ENCODE measurements at regions not wholly inside any gene's neighbourhood (a gene's known extent, or its start where the extent isn't known, plus 50 kb on each side); places are given as distances from the start of the nearest gene placed in this dataset.

DNA sequence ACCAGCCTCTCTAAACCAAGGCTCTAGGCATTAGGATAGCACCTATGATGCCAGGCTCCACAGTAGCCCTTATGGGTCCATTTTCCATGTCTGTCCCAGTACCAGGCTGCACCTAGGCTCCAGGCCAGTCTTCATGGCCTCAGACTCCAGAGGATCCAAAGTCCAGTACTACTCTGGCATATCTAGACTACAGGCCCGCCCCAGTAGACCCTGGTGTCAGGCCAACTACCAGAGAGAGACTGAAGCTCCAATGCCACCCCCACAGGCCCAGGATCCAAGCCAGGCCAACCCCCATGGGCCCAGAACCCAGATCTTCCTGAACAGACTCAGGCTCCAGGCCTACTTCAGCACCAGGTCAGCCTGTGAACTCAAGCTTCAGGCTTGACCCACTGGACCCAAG is 287.0 kb downstream of the KCNC2 start:
- H3K27me3 Mint-ChIP-seq (ENCODE audit: low read depth), result no peaks in the 10 kb centered on the region
- H3K4me3 Mint-ChIP-seq, result no peak overlapping the region
- no peaks in the 10 kb centered on the region for H3K36me3 Mint-ChIP-seq (ENCODE audit: insufficient read depth)
- no peaks in the 10 kb centered on the region for H3K4me1 Mint-ChIP-seq (ENCODE audit: low read depth)
- DNase-seq (no peak), ATAC-seq (no peak)
- H3K9me3 Mint-ChIP-seq, result peaks cover 15% of the 10 kb centered on the region

DNA sequence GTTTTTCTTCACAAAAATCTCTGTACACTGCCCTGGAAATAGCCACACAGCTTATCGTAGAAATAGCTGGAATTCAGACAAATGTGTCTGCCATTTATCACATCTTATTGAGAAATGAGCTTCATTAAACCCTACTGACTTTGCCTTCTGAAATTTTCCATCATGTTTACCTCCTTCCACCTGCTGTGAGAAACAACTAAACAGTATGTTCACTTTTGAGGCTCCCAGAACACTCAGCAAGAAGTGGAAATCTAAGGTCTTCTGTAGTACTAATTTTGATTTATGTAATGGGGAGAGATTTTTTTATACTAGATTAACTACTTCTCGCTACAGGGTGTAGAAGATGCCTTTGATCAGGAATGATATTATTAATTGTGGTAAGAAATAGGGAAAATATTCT is 268.0 kb downstream of the KCNC2 start:
- H3K4me3 Mint-ChIP-seq, result no peak overlapping the region
- DNase-seq (no peak), ATAC-seq (no peak)
- no peaks in the 10 kb centered on the region for H3K9me3 Mint-ChIP-seq
- no peaks in the 10 kb centered on the region for H3K36me3 Mint-ChIP-seq (ENCODE audit: insufficient read depth)
- H3K27me3 Mint-ChIP-seq (ENCODE audit: low read depth), result no peaks in the 10 kb centered on the region
- H3K4me1 Mint-ChIP-seq (ENCODE audit: low read depth), result peaks cover 18% of the 10 kb centered on the region

DNA sequence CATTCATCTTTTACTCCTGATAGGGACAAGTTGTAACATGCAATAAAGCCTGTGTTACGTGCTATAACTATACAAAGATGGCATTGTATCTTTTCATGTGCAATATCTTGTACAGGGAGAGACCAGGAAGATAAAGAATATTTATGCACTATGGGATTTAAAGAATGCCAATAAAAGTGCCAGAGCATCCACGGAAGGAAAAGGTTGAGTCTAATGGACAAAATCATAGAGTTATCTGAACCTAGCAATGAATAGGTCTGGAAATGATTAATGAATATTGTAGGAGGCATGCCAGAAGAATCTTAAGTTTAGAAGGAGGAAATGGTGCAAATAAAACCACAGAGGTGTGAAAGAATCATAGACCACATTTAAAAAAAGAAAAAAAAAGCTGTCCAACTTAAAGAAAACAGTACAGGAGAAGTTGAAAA is 263.9 kb downstream of the KCNC2 start:
- DNase-seq, result no peak
- ATAC-seq, result no peak
- Mint-ChIP-seq H3K4me1 (ENCODE audit: low read depth) (peaks cover 18% of the 10 kb centered on the region), H3K4me3 (peak overlapping the region; percentile 11), H3K36me3 (ENCODE audit: insufficient read depth) (no peaks in the 10 kb centered on the region), H3K27me3 (ENCODE audit: low read depth) (no peaks in the 10 kb centered on the region), H3K9me3 (no peaks in the 10 kb centered on the region)

DNA sequence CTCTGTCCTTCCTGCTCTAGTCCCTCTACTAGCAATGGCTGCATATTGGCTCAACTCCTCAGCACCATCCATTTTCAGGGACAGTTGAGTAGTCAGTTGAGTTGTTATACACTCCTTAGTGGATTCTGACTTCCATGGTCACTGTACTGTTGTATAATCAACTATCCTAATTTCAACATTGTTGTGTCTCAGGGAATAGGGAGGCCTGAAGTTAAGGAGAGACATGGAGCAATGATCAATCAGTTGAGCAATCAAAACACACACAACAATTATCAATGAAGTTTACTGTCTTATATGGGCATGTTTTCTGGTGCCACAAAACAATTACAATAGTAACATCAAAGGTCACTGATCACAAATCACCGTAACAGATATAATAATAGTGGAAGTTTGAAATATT is 255.9 kb downstream of the KCNC2 start:
- no peaks in the 10 kb centered on the region for H3K9me3 Mint-ChIP-seq
- DNase-seq (no peak), ATAC-seq (no peak)
- no peaks in the 10 kb centered on the region for H3K27me3 Mint-ChIP-seq (ENCODE audit: low read depth)
- H3K36me3 Mint-ChIP-seq (ENCODE audit: insufficient read depth), result no peaks in the 10 kb centered on the region
- no peaks in the 10 kb centered on the region for H3K4me1 Mint-ChIP-seq (ENCODE audit: low read depth)
- H3K4me3 Mint-ChIP-seq, result no peak overlapping the region

DNA sequence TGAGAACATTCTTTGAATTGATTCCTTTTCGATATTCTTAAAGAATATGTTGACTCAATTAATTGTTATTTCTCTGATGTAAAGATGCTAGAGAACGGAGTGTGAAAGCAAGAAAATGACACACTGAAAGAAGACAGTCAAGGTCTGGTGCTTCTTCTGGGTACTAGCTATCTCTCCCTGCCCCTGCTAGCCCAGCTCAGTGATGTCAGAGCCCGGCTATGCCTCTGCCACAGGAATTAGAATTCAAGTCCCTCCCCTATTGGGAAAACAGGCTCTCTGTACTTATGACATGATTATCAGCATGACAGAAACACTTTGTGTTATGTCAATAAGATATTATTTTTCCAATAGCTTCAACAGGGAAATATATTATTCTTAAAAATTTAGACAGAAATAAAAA is 252.4 kb downstream of the KCNC2 start:
- H3K4me3 Mint-ChIP-seq, result no peak overlapping the region
- no peaks in the 10 kb centered on the region for H3K4me1 Mint-ChIP-seq (ENCODE audit: low read depth)
- no peaks in the 10 kb centered on the region for H3K27me3 Mint-ChIP-seq (ENCODE audit: low read depth)
- ATAC-seq (no peak), DNase-seq (no peak)
- no peaks in the 10 kb centered on the region for H3K36me3 Mint-ChIP-seq (ENCODE audit: insufficient read depth)
- no peaks in the 10 kb centered on the region for H3K9me3 Mint-ChIP-seq

DNA sequence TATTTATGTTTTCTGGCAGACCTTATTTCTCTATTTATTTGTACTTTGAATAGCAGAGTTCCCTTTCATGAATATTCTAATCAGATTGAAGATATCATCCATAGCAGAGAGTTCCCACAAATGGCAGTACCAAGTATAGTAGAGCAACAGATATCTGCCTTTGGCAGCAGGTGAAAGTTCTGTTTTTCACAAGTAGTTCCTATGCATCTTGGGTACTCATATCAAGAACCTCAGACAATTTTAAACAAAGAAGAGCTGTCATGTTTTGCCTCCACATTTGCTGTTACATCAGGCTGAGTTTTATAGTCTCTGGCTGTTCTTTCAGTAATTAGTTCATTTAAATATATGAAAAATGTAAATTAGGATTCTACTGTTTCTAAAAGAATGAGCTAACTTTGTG is 252.0 kb downstream of the KCNC2 start:
- no peak for DNase-seq
- Mint-ChIP-seq H3K27me3 (ENCODE audit: low read depth) (no peaks in the 10 kb centered on the region), H3K9me3 (no peaks in the 10 kb centered on the region), H3K36me3 (ENCODE audit: insufficient read depth) (no peaks in the 10 kb centered on the region), H3K4me1 (ENCODE audit: low read depth) (no peaks in the 10 kb centered on the region), H3K4me3 (no peak overlapping the region)
- ATAC-seq, result no peak

DNA sequence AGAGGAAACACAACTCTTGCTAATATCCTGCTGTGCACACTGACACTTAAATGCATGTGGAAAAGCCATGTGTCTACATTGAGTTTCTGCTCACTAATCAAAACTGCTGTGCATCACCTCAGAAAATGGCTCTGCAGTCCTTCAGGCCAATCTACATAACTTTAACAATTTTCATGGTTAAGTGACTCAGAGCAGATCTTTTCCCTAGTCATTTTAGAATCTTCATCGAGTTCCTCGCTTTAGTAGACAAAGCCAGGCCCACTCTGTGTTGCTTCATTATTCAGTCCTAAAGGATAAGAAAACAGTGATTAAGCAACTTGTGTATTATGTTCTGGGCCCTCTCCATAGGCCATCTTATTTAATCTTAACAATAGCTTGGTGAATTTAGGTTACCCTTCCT is 250.0 kb downstream of the KCNC2 start:
- Mint-ChIP-seq H3K4me3 (no peak overlapping the region), H3K27me3 (ENCODE audit: low read depth) (no peaks in the 10 kb centered on the region), H3K9me3 (no peaks in the 10 kb centered on the region), H3K4me1 (ENCODE audit: low read depth) (no peaks in the 10 kb centered on the region), H3K36me3 (ENCODE audit: insufficient read depth) (no peaks in the 10 kb centered on the region)
- ATAC-seq (no peak), DNase-seq (no peak)

DNA sequence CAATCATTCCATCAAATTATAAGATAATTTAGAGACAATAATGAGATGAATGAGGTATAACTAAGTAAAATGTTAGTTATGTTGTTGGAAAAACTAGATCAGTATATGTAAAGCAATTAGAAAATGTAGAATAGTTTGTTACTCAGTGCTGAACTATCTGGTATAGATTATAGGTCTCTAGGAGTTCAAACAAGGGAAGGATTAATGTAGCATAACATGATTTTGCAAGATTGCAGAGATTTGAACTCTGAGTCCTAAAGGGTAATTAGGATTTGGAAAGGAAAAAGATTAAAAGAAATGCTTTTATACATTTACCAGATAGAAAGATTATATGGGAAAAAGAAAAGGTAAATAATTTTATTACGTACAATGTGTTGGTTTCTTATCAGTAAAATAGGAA is 246.3 kb downstream of the KCNC2 start:
- Mint-ChIP-seq H3K36me3 (ENCODE audit: insufficient read depth) (no peaks in the 10 kb centered on the region), H3K9me3 (no peaks in the 10 kb centered on the region), H3K4me1 (ENCODE audit: low read depth) (no peaks in the 10 kb centered on the region), H3K27me3 (ENCODE audit: low read depth) (no peaks in the 10 kb centered on the region), H3K4me3 (no peak overlapping the region)
- DNase-seq (no peak), ATAC-seq (no peak)

DNA sequence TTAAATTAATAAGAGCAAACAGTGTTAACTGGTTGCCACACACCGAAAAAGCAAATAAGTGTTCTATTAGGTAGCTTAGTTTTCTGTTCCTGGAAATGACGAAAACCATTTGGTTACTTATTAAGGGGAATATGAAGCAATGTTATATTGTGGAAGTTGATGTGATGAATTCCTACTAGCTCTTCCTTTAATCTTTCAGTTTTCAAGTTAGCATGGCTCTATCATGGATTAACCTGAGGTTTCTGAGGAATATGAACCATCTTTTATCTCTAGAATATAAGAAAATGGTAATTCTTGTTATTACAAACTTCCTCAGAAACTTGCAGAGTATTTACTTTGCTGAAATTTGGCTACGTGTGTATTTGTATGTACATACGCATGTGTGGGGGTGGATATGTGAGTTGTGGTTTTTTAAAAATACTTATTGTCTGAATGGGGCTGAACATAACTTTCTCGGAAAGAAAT is 245.7 kb downstream of the KCNC2 start:
- Mint-ChIP-seq H3K9me3 (no peaks in the 10 kb centered on the region), H3K4me1 (ENCODE audit: low read depth) (no peaks in the 10 kb centered on the region), H3K36me3 (ENCODE audit: insufficient read depth) (no peaks in the 10 kb centered on the region), H3K27me3 (ENCODE audit: low read depth) (no peaks in the 10 kb centered on the region), H3K4me3 (no peak overlapping the region)
- no peak for DNase-seq
- ATAC-seq, result no peak

DNA sequence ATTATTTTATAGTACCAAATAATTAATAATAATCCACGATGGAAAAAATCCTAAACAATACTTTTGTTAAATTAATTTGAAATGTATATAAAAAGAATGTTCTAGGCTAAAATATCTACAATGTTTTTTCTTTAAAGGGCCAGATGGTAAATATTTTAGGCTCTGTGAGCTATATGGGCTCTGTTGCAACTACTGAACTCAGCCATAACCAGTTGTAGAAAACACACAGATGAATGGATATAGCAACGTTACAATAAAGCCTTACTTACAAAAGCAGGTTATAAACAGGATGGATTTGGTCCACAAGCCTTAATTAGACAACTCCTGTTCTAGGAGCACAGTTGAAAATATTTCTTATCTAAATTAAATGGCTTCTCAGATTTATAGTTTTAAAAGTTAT is 245.2 kb downstream of the KCNC2 start:
- H3K36me3 Mint-ChIP-seq (ENCODE audit: insufficient read depth), result no peaks in the 10 kb centered on the region
- H3K9me3 Mint-ChIP-seq, result no peaks in the 10 kb centered on the region
- no peak for DNase-seq
- no peak for ATAC-seq
- no peak overlapping the region for H3K4me3 Mint-ChIP-seq
- no peaks in the 10 kb centered on the region for H3K4me1 Mint-ChIP-seq (ENCODE audit: low read depth)
- no peaks in the 10 kb centered on the region for H3K27me3 Mint-ChIP-seq (ENCODE audit: low read depth)

DNA sequence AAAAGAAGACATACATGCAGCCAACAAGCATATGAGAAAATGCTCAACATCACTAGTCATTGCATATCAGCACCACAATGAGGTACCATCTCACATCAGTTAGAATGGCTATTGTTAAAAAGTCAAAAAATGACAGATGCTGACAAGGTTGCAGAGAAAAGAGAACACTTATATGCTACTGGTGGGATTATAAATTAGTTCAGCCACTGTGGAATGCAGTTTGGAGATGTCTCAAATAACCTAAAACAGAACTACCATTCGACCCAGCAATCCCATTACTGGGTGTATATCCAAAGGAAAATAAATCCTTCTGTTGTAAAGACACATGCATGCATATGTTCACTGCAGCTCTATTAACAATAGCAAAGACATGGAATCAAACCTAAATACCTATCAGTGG is 238.4 kb downstream of the KCNC2 start:
- Mint-ChIP-seq H3K9me3 (peaks cover 4% of the 10 kb centered on the region), H3K36me3 (ENCODE audit: insufficient read depth) (no peaks in the 10 kb centered on the region), H3K4me1 (ENCODE audit: low read depth) (no peaks in the 10 kb centered on the region), H3K27me3 (ENCODE audit: low read depth) (no peaks in the 10 kb centered on the region), H3K4me3 (no peak overlapping the region)
- DNase-seq (no peak), ATAC-seq (no peak)

DNA sequence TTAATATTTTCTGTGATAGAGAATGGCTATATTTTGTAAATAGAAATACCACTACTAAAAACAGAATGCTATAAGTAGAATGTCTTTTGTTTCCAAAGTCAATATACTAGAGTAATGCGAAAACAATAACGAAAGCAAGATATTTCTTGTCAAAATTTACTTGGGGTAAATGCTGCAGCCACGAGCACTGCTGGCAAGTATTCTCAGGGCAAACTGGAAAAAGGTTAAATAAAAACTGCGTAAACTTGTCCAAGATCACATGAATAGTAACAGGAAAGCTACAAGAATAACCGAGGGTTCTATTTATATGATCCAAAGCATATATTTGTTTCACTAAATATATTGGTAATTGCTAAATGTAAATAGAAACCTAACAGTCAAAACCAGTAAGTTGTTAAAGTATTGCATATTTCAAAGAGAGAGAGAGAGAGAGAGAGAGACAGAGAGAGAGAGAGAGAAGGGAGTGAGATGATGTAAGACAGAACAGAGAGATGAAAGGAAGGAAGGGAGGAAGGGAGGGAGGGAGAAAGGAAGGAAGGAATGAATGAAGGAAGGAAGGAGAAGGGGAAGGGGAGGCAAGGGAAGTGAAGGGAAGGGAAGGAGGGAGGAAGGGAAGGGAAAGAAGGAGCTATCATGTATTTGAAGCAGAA is 231.7 kb downstream of the KCNC2 start:
- Mint-ChIP-seq H3K27me3 (ENCODE audit: low read depth) (no peaks in the 10 kb centered on the region), H3K4me3 (no peak overlapping the region), H3K36me3 (ENCODE audit: insufficient read depth) (no peaks in the 10 kb centered on the region), H3K9me3 (peaks cover 4% of the 10 kb centered on the region), H3K4me1 (ENCODE audit: low read depth) (no peaks in the 10 kb centered on the region)
- DNase-seq (no peak), ATAC-seq (no peak)

DNA sequence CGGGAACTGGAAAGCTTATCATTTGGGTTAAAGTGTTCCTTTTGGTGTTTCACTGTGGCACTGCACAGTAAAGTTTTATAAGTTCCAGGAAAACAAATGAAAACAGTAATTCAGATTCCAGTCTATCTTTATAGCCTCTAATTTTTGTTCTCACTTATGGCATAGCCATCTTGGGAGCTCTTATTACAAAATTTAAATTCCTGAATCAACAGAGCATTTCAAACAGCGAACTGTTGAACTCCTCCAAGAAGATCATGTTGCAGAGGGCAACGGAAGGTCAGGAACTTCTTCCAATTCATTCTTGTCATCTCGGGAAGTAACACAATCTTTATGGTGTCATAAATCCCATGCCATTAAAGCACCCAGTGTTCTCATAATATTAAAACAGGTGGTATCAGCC is 229.1 kb downstream of the KCNC2 start:
- H3K27me3 Mint-ChIP-seq (ENCODE audit: low read depth), result no peaks in the 10 kb centered on the region
- peaks cover 2% of the 10 kb centered on the region for H3K9me3 Mint-ChIP-seq
- no peak overlapping the region for H3K4me3 Mint-ChIP-seq
- no peaks in the 10 kb centered on the region for H3K4me1 Mint-ChIP-seq (ENCODE audit: low read depth)
- H3K36me3 Mint-ChIP-seq (ENCODE audit: insufficient read depth), result no peaks in the 10 kb centered on the region
- ATAC-seq (no peak), DNase-seq (no peak)

DNA sequence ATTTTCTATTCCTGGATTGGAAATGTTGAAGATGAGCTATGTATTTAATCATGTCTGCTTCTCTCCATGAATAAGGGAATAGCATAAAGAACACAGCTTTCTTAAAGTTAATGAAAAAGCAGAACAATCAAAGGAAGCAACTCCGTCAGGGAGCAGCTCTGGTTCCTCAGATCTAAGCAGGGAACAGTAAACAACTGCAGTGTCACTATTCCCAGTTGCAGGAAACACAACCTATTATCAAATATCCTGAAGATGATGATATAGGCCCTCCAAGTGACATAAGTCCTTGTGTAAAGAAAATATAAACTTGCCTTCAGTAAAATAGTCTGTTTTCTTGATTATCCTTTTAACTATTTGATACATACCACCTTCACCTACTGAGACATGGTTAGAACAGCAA is 228.1 kb downstream of the KCNC2 start:
- ATAC-seq (no peak), DNase-seq (no peak)
- Mint-ChIP-seq H3K27me3 (ENCODE audit: low read depth) (no peaks in the 10 kb centered on the region), H3K4me3 (no peak overlapping the region), H3K36me3 (ENCODE audit: insufficient read depth) (no peaks in the 10 kb centered on the region), H3K9me3 (no peaks in the 10 kb centered on the region), H3K4me1 (ENCODE audit: low read depth) (no peaks in the 10 kb centered on the region)

DNA sequence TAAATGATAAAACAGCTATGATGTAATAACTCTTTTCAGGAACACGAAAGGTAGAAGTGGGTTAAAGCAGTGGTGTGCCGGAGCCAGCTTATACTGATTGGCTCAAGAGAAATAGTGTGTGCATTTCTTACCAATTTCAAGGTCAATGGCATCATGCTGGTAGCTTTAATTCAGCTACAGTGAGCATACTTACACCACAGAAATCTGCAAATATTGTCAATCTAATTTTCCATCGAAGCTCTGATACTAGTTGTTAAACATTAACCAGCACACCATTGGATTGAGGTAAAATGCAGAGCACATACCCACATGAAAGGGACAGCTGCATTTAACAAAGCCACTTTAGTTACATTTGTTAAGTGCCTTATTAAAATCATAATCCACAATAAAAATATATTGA is 225.7 kb downstream of the KCNC2 start:
- Mint-ChIP-seq H3K9me3 (no peaks in the 10 kb centered on the region), H3K27me3 (ENCODE audit: low read depth) (no peaks in the 10 kb centered on the region), H3K4me3 (no peak overlapping the region), H3K4me1 (ENCODE audit: low read depth) (no peaks in the 10 kb centered on the region), H3K36me3 (ENCODE audit: insufficient read depth) (no peaks in the 10 kb centered on the region)
- ATAC-seq (no peak), DNase-seq (no peak)

DNA sequence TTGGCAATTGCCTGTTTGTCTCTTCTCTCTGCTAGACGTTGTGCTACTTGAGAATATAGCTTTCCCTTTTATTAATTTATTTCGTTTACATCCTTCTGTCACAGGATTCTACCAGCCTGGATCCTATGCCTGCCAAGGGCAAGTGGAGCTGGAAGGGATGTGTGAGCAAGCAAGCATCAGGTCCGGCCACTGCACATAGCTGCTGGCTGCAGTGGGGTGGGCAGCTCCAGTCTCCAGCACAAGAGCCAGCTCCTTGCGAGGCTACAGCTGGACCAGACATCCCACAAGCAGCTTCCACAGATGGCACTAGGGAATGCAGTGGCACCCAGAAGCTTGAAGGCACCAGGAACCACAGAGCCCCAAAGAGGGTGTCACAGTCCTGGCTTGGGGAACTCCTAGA is 225.0 kb downstream of the KCNC2 start:
- ATAC-seq (no peak), DNase-seq (no peak)
- no peaks in the 10 kb centered on the region for H3K4me1 Mint-ChIP-seq (ENCODE audit: low read depth)
- H3K27me3 Mint-ChIP-seq (ENCODE audit: low read depth), result no peaks in the 10 kb centered on the region
- H3K4me3 Mint-ChIP-seq, result no peak overlapping the region
- H3K9me3 Mint-ChIP-seq, result no peaks in the 10 kb centered on the region
- H3K36me3 Mint-ChIP-seq (ENCODE audit: insufficient read depth), result no peaks in the 10 kb centered on the region
